ENCODE measurements at regions not wholly inside any gene's neighbourhood (a gene's known extent, or its start where the extent isn't known, plus 50 kb on each side); places are given as distances from the start of the nearest gene placed in this dataset.
A peak's percentile ranks its signal among the peaks of the same experiment; 100 is the strongest.

DNA sequence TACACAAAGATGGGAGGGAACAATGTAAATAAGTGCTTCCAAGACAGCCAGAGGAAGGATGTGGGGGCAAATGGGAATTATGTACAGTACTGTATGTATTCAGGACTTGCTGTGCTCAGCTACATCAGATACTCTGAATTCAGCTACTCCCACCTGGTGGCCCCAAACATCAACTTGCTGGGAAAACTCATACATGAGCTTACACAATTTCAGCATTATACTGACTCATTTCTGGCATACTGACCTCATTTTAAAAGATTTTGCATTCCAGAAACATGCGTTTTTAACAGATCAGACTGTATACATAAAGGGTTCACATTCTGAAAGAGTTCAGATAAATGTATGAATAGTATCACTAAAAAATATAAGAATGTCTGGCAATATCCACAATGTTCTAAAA lies 59.7 kb downstream of the GPX5 start:
- no peak overlapping the region for H2BK12ac ChIP-seq (ENCODE audit: low read length)
- H3K27me3 ChIP-seq (ENCODE audit: insufficient read depth, low read length) = no peaks in the 10 kb centered on the region
- H3K36me3 ChIP-seq (ENCODE audit: control insufficient read depth in 1 of 2, insufficient read depth in 2 of 2, low read length in 2 of 2) = no peaks in the 10 kb centered on the region
- no peak overlapping the region for H3K27ac ChIP-seq (ENCODE audit: low read depth, low read length)
- H2AFZ ChIP-seq (ENCODE audit: insufficient read depth, low read length, poor library complexity) = no peak overlapping the region
- peaks cover 9 to 11% of the 10 kb centered on the region in 2 experiments for H3K4me1 ChIP-seq (ENCODE audit: control insufficient read depth in 1 of 2, insufficient read depth in 2 of 2, low read length in 2 of 2)
- no peak overlapping the region for H3K9ac ChIP-seq (ENCODE audit: low read length)
- no peak overlapping the region for H3K4ac ChIP-seq (ENCODE audit: low read depth, low read length)
- no peak overlapping the region for H2AK5ac ChIP-seq (ENCODE audit: low read length)
- no peak overlapping the region for H3K23ac ChIP-seq (ENCODE audit: low read length)
- no peak overlapping the region for H4K12ac ChIP-seq (ENCODE audit: low read depth, low read length)
- no peak overlapping the region for H3K18ac ChIP-seq (ENCODE audit: low read length)
- WGBS (ENCODE audit: extremely low coverage, insufficient coverage, insufficient read length) = no CpG with 5 or more reads among the region's 1 CpG
- H3K14ac ChIP-seq (ENCODE audit: low read length) = no peak overlapping the region
- peak overlapping the region; percentile 25 for H3K4me2 ChIP-seq (ENCODE audit: low read length)
- peaks cover 5% of the 10 kb centered on the region for H3K79me1 ChIP-seq (ENCODE audit: low read length)
- no peak overlapping the region for H3K4me3 ChIP-seq (ENCODE audit: low read depth, low read length)
- H3K79me2 ChIP-seq (ENCODE audit: control insufficient read depth, insufficient read depth, low read length, poor library complexity) = peaks cover 6% of the 10 kb centered on the region
- no peak overlapping the region for H2BK120ac ChIP-seq (ENCODE audit: insufficient read depth, low read length, poor library complexity)
- DNase-seq = peak; percentile 37 to 76
- no peak overlapping the region for H2BK5ac ChIP-seq (ENCODE audit: low read depth, low read length, poor library complexity)
- no peak overlapping the region for H4K91ac ChIP-seq (ENCODE audit: low read depth, low read length)
- H3K9me3 ChIP-seq (ENCODE audit: insufficient read depth, low read depth, low read length) = no peaks in the 10 kb centered on the region
- H4K8ac ChIP-seq (ENCODE audit: low read depth, low read length) = no peak overlapping the region

DNA sequence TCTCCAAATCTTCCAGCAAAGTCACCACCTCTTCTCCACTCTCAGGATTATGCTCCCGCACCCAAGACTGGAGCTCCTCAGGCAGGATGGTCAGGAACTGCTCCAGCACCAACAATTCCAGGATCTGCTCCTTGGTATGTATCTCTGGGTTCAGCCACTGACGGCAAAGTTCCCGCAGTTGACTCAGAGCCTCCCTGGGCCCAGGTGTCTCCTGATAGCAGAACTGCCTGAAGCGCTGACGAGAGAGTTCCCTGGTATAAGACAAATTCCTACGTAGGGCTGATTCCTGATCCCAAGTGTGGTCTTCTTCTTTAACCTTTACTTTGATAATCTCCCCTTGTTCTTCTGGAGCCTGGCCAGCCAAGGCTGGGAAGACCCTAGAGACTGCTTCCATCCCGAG lies 60.6 kb downstream of the GPX5 start:
- no peak overlapping the region for H2AFZ ChIP-seq (ENCODE audit: insufficient read depth, low read length, poor library complexity)
- H3K79me1 ChIP-seq (ENCODE audit: low read length) = peaks cover 5% of the 10 kb centered on the region
- H2BK120ac ChIP-seq (ENCODE audit: insufficient read depth, low read length, poor library complexity) = no peak overlapping the region
- DNase-seq = peak; percentile 88 to 94
- no peaks in the 10 kb centered on the region for H3K27me3 ChIP-seq (ENCODE audit: insufficient read depth, low read length)
- peak overlapping the region; percentile 28 for H3K9ac ChIP-seq (ENCODE audit: low read length)
- peak overlapping the region; percentile 60 for H2AK5ac ChIP-seq (ENCODE audit: low read length)
- no peak overlapping the region for H2BK5ac ChIP-seq (ENCODE audit: low read depth, low read length, poor library complexity)
- no peak overlapping the region for H2BK12ac ChIP-seq (ENCODE audit: low read length)
- no peak overlapping the region for H3K18ac ChIP-seq (ENCODE audit: low read length)
- no peak overlapping the region for H3K14ac ChIP-seq (ENCODE audit: low read length)
- H4K12ac ChIP-seq (ENCODE audit: low read depth, low read length) = peak overlapping the region; percentile 57
- no peak overlapping the region for H3K27ac ChIP-seq (ENCODE audit: low read depth, low read length)
- WGBS (ENCODE audit: extremely low coverage, insufficient coverage, insufficient read length) = no CpG with 5 or more reads among the region's 7 CpGs
- H3K79me2 ChIP-seq (ENCODE audit: control insufficient read depth, insufficient read depth, low read length, poor library complexity) = peaks cover 6% of the 10 kb centered on the region
- H3K4ac ChIP-seq (ENCODE audit: low read depth, low read length) = peak overlapping the region; percentile 41
- H3K4me1 ChIP-seq (ENCODE audit: control insufficient read depth in 1 of 2, insufficient read depth in 2 of 2, low read length in 2 of 2) = peaks cover 9 to 11% of the 10 kb centered on the region in 2 experiments
- no peaks in the 10 kb centered on the region for H3K36me3 ChIP-seq (ENCODE audit: control insufficient read depth in 1 of 2, insufficient read depth in 2 of 2, low read length in 2 of 2)
- no peak overlapping the region for H3K4me3 ChIP-seq (ENCODE audit: low read depth, low read length)
- H3K23ac ChIP-seq (ENCODE audit: low read length) = no peak overlapping the region
- H4K8ac ChIP-seq (ENCODE audit: low read depth, low read length) = peak overlapping the region; percentile 77
- H3K9me3 ChIP-seq (ENCODE audit: insufficient read depth, low read depth, low read length) = no peaks in the 10 kb centered on the region
- H3K4me2 ChIP-seq (ENCODE audit: low read length) = peak overlapping the region; percentile 82
- H4K91ac ChIP-seq (ENCODE audit: low read depth, low read length) = no peak overlapping the region

DNA sequence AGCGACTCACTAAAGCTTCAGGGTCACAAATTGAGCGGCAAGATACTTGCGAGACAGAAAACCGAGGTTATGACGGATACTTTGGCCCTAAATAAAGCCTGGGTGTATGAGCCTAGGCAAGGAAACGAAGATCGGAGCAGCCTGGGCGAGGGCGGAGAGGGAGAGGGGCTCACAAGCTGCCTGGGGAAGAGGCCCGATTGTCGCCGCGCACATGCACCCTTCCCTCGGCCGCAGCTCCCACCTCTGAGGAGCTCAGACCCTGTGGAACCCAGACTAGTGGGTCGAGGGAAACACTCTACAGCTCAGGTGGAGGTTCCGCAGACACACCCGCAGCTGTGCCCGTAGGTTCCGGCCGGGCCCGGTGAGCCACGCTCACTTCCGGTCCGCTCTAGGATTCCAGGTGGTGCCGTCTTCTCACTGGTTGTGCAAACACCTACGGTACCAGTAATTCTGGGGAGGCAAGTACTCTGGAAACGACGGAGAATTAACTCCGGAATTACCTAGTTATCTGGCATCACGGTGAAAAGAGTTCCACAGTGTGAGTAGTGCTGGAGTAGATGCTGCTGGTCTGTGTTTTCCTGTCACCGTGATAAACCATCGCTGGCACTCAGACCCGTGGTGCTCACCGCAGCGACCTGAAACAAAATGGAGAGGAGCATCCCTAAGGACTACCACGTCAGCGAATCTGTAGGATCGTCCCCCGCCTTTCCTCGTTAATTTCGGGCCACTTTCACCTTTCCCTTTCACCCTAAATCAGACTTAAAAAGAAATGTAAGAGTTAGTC lies 61.5 kb downstream of the GPX5 start:
- H3K9ac ChIP-seq (ENCODE audit: low read length) = peak overlapping the region; percentile 68
- H3K23ac ChIP-seq (ENCODE audit: low read length) = no peak overlapping the region
- peak overlapping the region; percentile 52 for H4K91ac ChIP-seq (ENCODE audit: low read depth, low read length)
- peak overlapping the region; percentile 82 for H3K4me2 ChIP-seq (ENCODE audit: low read length)
- no CpG with 5 or more reads among the region's 42 CpGs for WGBS (ENCODE audit: extremely low coverage, insufficient coverage, insufficient read length)
- DNase-seq = peak; percentile 90 to 91
- peak overlapping the region; percentile 81 for H3K4me3 ChIP-seq (ENCODE audit: low read depth, low read length)
- peak overlapping the region; percentile 59 for H4K12ac ChIP-seq (ENCODE audit: low read depth, low read length)
- peak overlapping the region; percentile 89 for H4K8ac ChIP-seq (ENCODE audit: low read depth, low read length)
- H3K4ac ChIP-seq (ENCODE audit: low read depth, low read length) = peak overlapping the region; percentile 31
- peak overlapping the region; percentile 7 for H2BK120ac ChIP-seq (ENCODE audit: insufficient read depth, low read length, poor library complexity)
- H3K18ac ChIP-seq (ENCODE audit: low read length) = peak overlapping the region; percentile 40
- peaks cover 6% of the 10 kb centered on the region for H3K79me2 ChIP-seq (ENCODE audit: control insufficient read depth, insufficient read depth, low read length, poor library complexity)
- H2AK5ac ChIP-seq (ENCODE audit: low read length) = no peak overlapping the region
- H3K14ac ChIP-seq (ENCODE audit: low read length) = peak overlapping the region; percentile 56
- H3K36me3 ChIP-seq (ENCODE audit: control insufficient read depth in 1 of 2, insufficient read depth in 2 of 2, low read length in 2 of 2) = no peaks in the 10 kb centered on the region
- no peak overlapping the region for H3K27ac ChIP-seq (ENCODE audit: low read depth, low read length)
- H3K27me3 ChIP-seq (ENCODE audit: insufficient read depth, low read length) = no peaks in the 10 kb centered on the region
- no peaks in the 10 kb centered on the region for H3K9me3 ChIP-seq (ENCODE audit: insufficient read depth, low read depth, low read length)
- no peak overlapping the region for H2BK12ac ChIP-seq (ENCODE audit: low read length)
- H2BK5ac ChIP-seq (ENCODE audit: low read depth, low read length, poor library complexity) = peak overlapping the region; percentile 5
- peaks cover 9 to 11% of the 10 kb centered on the region in 2 experiments for H3K4me1 ChIP-seq (ENCODE audit: control insufficient read depth in 1 of 2, insufficient read depth in 2 of 2, low read length in 2 of 2)
- peak overlapping the region; percentile 67 for H2AFZ ChIP-seq (ENCODE audit: insufficient read depth, low read length, poor library complexity)
- H3K79me1 ChIP-seq (ENCODE audit: low read length) = peaks cover 5% of the 10 kb centered on the region

DNA sequence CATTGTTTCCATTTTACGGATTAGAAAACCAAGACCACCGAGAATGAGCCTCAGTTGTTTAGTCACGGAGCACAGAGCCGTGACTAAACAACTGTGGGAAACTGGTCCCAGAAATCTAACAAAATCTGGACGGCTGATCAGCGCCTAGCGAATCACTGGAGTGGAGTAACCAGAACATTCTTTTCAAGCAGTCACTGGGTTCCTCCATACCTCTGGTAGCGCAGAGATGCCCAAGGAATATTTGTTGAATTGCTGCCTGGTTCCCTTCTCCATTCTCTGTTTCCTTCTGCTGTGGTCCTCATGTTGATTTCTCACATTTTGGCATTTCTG lies 62.0 kb downstream of the GPX5 start:
- no peak overlapping the region for H2BK12ac ChIP-seq (ENCODE audit: low read length)
- peak in 1 of 2 donors; percentile 36 for DNase-seq
- no peak overlapping the region for H4K12ac ChIP-seq (ENCODE audit: low read depth, low read length)
- no peak overlapping the region for H3K18ac ChIP-seq (ENCODE audit: low read length)
- H3K4me3 ChIP-seq (ENCODE audit: low read depth, low read length) = peak overlapping the region; percentile 81
- no peaks in the 10 kb centered on the region for H3K9me3 ChIP-seq (ENCODE audit: insufficient read depth, low read depth, low read length)
- H2AK5ac ChIP-seq (ENCODE audit: low read length) = no peak overlapping the region
- peak overlapping the region; percentile 67 for H2AFZ ChIP-seq (ENCODE audit: insufficient read depth, low read length, poor library complexity)
- no peaks in the 10 kb centered on the region for H3K36me3 ChIP-seq (ENCODE audit: control insufficient read depth in 1 of 2, insufficient read depth in 2 of 2, low read length in 2 of 2)
- H4K91ac ChIP-seq (ENCODE audit: low read depth, low read length) = no peak overlapping the region
- H3K4ac ChIP-seq (ENCODE audit: low read depth, low read length) = no peak overlapping the region
- H3K79me1 ChIP-seq (ENCODE audit: low read length) = peaks cover 5% of the 10 kb centered on the region
- no peak overlapping the region for H2BK5ac ChIP-seq (ENCODE audit: low read depth, low read length, poor library complexity)
- H3K27me3 ChIP-seq (ENCODE audit: insufficient read depth, low read length) = no peaks in the 10 kb centered on the region
- peaks cover 9 to 11% of the 10 kb centered on the region in 2 experiments for H3K4me1 ChIP-seq (ENCODE audit: control insufficient read depth in 1 of 2, insufficient read depth in 2 of 2, low read length in 2 of 2)
- H3K27ac ChIP-seq (ENCODE audit: low read depth, low read length) = no peak overlapping the region
- WGBS (ENCODE audit: extremely low coverage, insufficient coverage, insufficient read length) = no CpG with 5 or more reads among the region's 8 CpGs
- H3K23ac ChIP-seq (ENCODE audit: low read length) = no peak overlapping the region
- no peak overlapping the region for H2BK120ac ChIP-seq (ENCODE audit: insufficient read depth, low read length, poor library complexity)
- H3K79me2 ChIP-seq (ENCODE audit: control insufficient read depth, insufficient read depth, low read length, poor library complexity) = peaks cover 6% of the 10 kb centered on the region
- no peak overlapping the region for H3K9ac ChIP-seq (ENCODE audit: low read length)
- no peak overlapping the region for H3K14ac ChIP-seq (ENCODE audit: low read length)
- peak overlapping the region; percentile 82 for H3K4me2 ChIP-seq (ENCODE audit: low read length)
- peak overlapping the region; percentile 89 for H4K8ac ChIP-seq (ENCODE audit: low read depth, low read length)
